Natural killer cell (primary cell): ENCODE measurements at regions not wholly inside any gene's neighbourhood (a gene's known extent, or its start where the extent isn't known, plus 50 kb on each side); places are given as distances from the start of the nearest gene placed in this dataset.

Experiments used
- ATAC-seq, 3 donors: fragments of 150-1000 bp in 2 of 3; fragments of 200-7000 bp in 1 of 3; cut with Tn5 transposase; 1 replicate in 1 of 3; 2 replicates in 2 of 3; pipeline ENCODE4 v1.10.0; 2021; ENCODE audit warnings: mild to moderate bottlenecking in 2 of 3, moderate library complexity in 2 of 3
- DNase-seq, 2 donors: peaks; one replicate each; pipeline versions ENCODE4 v3.0.0 to v3.0.0-alpha.2; 2013 to 2021; ENCODE audit warnings: mixed read lengths in 1 of 2
- H3K27ac ChIP-seq: one replicate; pipeline ENCODE4 v1.5.1; 2013; ENCODE audit warnings: mild to moderate bottlenecking, low read length
- H3K27me3 ChIP-seq: one replicate; pipeline ENCODE4 v1.6.1; 2013; ENCODE audit warnings: low read length; ENCODE audit not compliant: control insufficient read depth, insufficient read depth
- H3K36me3 ChIP-seq: one replicate; pipeline ENCODE4 v1.6.1; 2013; ENCODE audit warnings: low read length; ENCODE audit not compliant: control insufficient read depth, insufficient read depth
- H3K4me1 ChIP-seq: one replicate; pipeline ENCODE4 v1.6.1; 2013; ENCODE audit warnings: low read length; ENCODE audit not compliant: control insufficient read depth, insufficient read depth
- H3K4me3 ChIP-seq: one replicate; pipeline ENCODE4 v1.5.1; 2013; ENCODE audit warnings: low read length
- H3K9me3 ChIP-seq: one replicate; pipeline ENCODE4 v1.6.1; 2013; ENCODE audit warnings: low read length; ENCODE audit not compliant: control insufficient read depth, insufficient read depth
- H3K27ac Mint-ChIP-seq, 2 donors: one replicate each; pipeline ENCODE4 v1.8.0; 2022; ENCODE audit warnings: mild to moderate bottlenecking in 2 of 2, mixed read lengths in 2 of 2, moderate library complexity in 1 of 2
- H3K27me3 Mint-ChIP-seq, 2 donors: one replicate each; pipeline ENCODE4 v1.8.0; 2022; ENCODE audit warnings: low read depth in 2 of 2, mixed read lengths in 2 of 2
- H3K36me3 Mint-ChIP-seq: one replicate; pipeline ENCODE4 v1.8.0; 2022; ENCODE audit warnings: mixed read lengths
- H3K4me1 Mint-ChIP-seq, 2 donors: one replicate each; pipeline ENCODE4 v1.8.0; 2022; ENCODE audit warnings: mixed read lengths in 2 of 2
- H3K4me3 Mint-ChIP-seq: one replicate; pipeline ENCODE4 v1.8.0; 2022; ENCODE audit warnings: mild to moderate bottlenecking, moderate library complexity, mixed read lengths
- H3K9me3 Mint-ChIP-seq, 2 donors: one replicate each; pipeline ENCODE4 v1.8.0; 2022; ENCODE audit warnings: mixed read lengths in 2 of 2
- CTCF ChIP-seq: fragments of 200-600 bp; IDR thresholded peaks from one replicate; pipeline ENCODE4 v1.8.0; 2022; ENCODE audit warnings: antibody characterized with exemption
- WGBS: methylation state at CpG from one replicate; pipeline ENCODE4 v1.1.7; 2013; ENCODE audit warnings: missing lambda C conversion rate; ENCODE audit not compliant: insufficient coverage; 5-methylcytosine and 5-hydroxymethylcytosine counted together
- intact Hi-C: fragments of 100-400 bp; cut with micrococcal nuclease; formaldehyde crosslinking; loops from one replicate; pipeline ENCODE4 v1.14.2; 2022

GRCh38 chr1:83790446-83790845 lies 208.5 kb downstream of the TTLL7 start:
- H3K27ac Mint-ChIP-seq, result no peak overlapping the region
- no peaks in the 10 kb centered on the region for H3K27me3 Mint-ChIP-seq
- no peaks in the 10 kb centered on the region for H3K9me3 Mint-ChIP-seq
- Histone ChIP-seq H3K4me1 (no peaks in the 10 kb centered on the region), H3K27me3 (no peaks in the 10 kb centered on the region), H3K36me3 (no peaks in the 10 kb centered on the region), H3K9me3 (no peaks in the 10 kb centered on the region), H3K4me3 (no peak overlapping the region), H3K27ac (no peak overlapping the region)
- no peaks in the 10 kb centered on the region for H3K36me3 Mint-ChIP-seq
- H3K4me1 Mint-ChIP-seq, result no peaks in the 10 kb centered on the region
- TF ChIP-seq CTCF, result no peak
- DNase-seq (no peak), ATAC-seq (no peak)
- intact Hi-C loops, result no loop called here
- H3K4me3 Mint-ChIP-seq, result no peak overlapping the region
- no CpG with 5 or more reads among the region's 3 CpGs for WGBS

GRCh38 chr1:83787246-83787998 lies 211.5 kb downstream of the TTLL7 start:
- ATAC-seq, result no peak
- peaks cover 4% of the 10 kb centered on the region for H3K9me3 ChIP-seq
- no peaks in the 10 kb centered on the region for H3K4me1 ChIP-seq
- Mint-ChIP-seq H3K4me1 (no peaks in the 10 kb centered on the region), H3K4me3 (no peak overlapping the region), H3K27me3 (no peaks in the 10 kb centered on the region), H3K27ac (no peak overlapping the region), H3K9me3 (peaks cover 0 to 2% of the 10 kb centered on the region in 2 donors), H3K36me3 (no peaks in the 10 kb centered on the region)
- WGBS, result no CpG with 5 or more reads among the region's 3 CpGs
- TF ChIP-seq CTCF, result no peak
- no peaks in the 10 kb centered on the region for H3K27me3 ChIP-seq
- H3K4me3 ChIP-seq, result no peak overlapping the region
- H3K27ac ChIP-seq, result no peak overlapping the region
- intact Hi-C loops, result no loop called here
- no peaks in the 10 kb centered on the region for H3K36me3 ChIP-seq
- no peak for DNase-seq

GRCh38 chr1:83781667-83782066 lies 217.3 kb downstream of the TTLL7 start:
- Histone ChIP-seq H3K27me3 (no peaks in the 10 kb centered on the region), H3K4me3 (no peak overlapping the region), H3K27ac (no peak overlapping the region), H3K36me3 (no peaks in the 10 kb centered on the region), H3K9me3 (peaks cover 4% of the 10 kb centered on the region), H3K4me1 (no peaks in the 10 kb centered on the region)
- TF ChIP-seq CTCF, result no peak
- no peaks in the 10 kb centered on the region for H3K27me3 Mint-ChIP-seq
- DNase-seq, result no peak
- H3K36me3 Mint-ChIP-seq, result no peaks in the 10 kb centered on the region
- peaks cover 2 to 5% of the 10 kb centered on the region in 2 donors for H3K9me3 Mint-ChIP-seq
- H3K4me1 Mint-ChIP-seq, result no peaks in the 10 kb centered on the region
- no peak overlapping the region for H3K27ac Mint-ChIP-seq
- 95% methylated on average over 1 of the region's 2 CpGs for WGBS
- H3K4me3 Mint-ChIP-seq, result no peak overlapping the region
- ATAC-seq, result no peak
- intact Hi-C loops, result no loop called here

GRCh38 chr1:83779565-83779964 lies 219.4 kb downstream of the TTLL7 start:
- H3K4me1 ChIP-seq, result no peaks in the 10 kb centered on the region
- no peaks in the 10 kb centered on the region for H3K27me3 ChIP-seq
- H3K36me3 ChIP-seq, result no peaks in the 10 kb centered on the region
- DNase-seq (no peak), ATAC-seq (no peak)
- H3K27me3 Mint-ChIP-seq, result no peaks in the 10 kb centered on the region
- intact Hi-C loops, result no loop called here
- no peak overlapping the region for H3K4me3 ChIP-seq
- no peaks in the 10 kb centered on the region for H3K4me1 Mint-ChIP-seq
- H3K4me3 Mint-ChIP-seq, result no peak overlapping the region
- no peak overlapping the region for H3K27ac ChIP-seq
- H3K36me3 Mint-ChIP-seq, result no peaks in the 10 kb centered on the region
- no peak for TF ChIP-seq CTCF
- H3K9me3 Mint-ChIP-seq, result peaks cover 2 to 5% of the 10 kb centered on the region in 2 donors
- H3K27ac Mint-ChIP-seq, result no peak overlapping the region
- H3K9me3 ChIP-seq, result peaks cover 4% of the 10 kb centered on the region
